HCT116 (cell line): ENCODE measurements at regions not wholly inside any gene's neighbourhood (a gene's known extent, or its start where the extent isn't known, plus 50 kb on each side); places are given as distances from the start of the nearest gene placed in this dataset.

Experiments used
- CEBPB ChIP-seq: IDR thresholded peaks from 2 replicates; pipeline ENCODE4 v1.6.1; 2012; ENCODE audit warnings: low read depth
- EGR1 ChIP-seq: IDR thresholded peaks from 2 replicates; pipeline ENCODE4 v1.6.1; 2012; ENCODE audit warnings: low read depth
- EZH2 ChIP-seq: fragments of 200-600 bp; sonication (generic); IDR thresholded peaks from 2 replicates; pipeline ENCODE4 v1.6.1; 2017; ENCODE audit warnings: antibody characterized with exemption, mixed run types
- EZH2phosphoT487 ChIP-seq: fragments of 200-600 bp; IDR thresholded peaks from 2 replicates; pipeline ENCODE4 v1.6.1; 2018; ENCODE audit warnings: antibody characterized with exemption, borderline replicate concordance
- FOSL1 ChIP-seq: IDR thresholded peaks from 2 replicates; pipeline ENCODE4 v1.6.1; 2012; ENCODE audit warnings: low read depth
- JUND ChIP-seq: IDR thresholded peaks from 2 replicates; pipeline ENCODE4 v1.6.1; 2012
- POLR2A ChIP-seq: IDR thresholded peaks from 2 replicates; pipeline ENCODE4 v1.7.0; 2011; ENCODE audit warnings: borderline replicate concordance; ENCODE audit not compliant: insufficient read depth, insufficient read length; ENCODE audit errors: extremely low read depth
- POLR2AphosphoS5 ChIP-seq: IDR thresholded peaks from 2 replicates; pipeline ENCODE4 v1.6.1; 2011; ENCODE audit warnings: mild to moderate bottlenecking, low read depth, low read length, moderate library complexity
- RAD21 ChIP-seq: IDR thresholded peaks from 2 replicates; pipeline ENCODE4 v1.6.1; 2012; ENCODE audit warnings: low read depth, mild to moderate bottlenecking
- TF ChIP-seq, protein P1 (sequence below), 3 experiments: fragments of 200-600 bp in 1 of 3; sonication (generic) in 1 of 3; IDR thresholded peaks in 2 of 3; conservative IDR thresholded peaks in 1 of 3; 2 replicates each; pipeline ENCODE4 v1.5.1; 2012 to 2017; ENCODE audit warnings: low read depth in 2 of 3, low read length in 2 of 3, antibody characterized with exemption in 1 of 3, borderline replicate concordance in 1 of 3, control low read depth in 1 of 3, mild to moderate bottlenecking in 1 of 3, mixed read lengths in 1 of 3, mixed run types in 1 of 3, moderate library complexity in 1 of 3; ENCODE audit not compliant: insufficient read depth in 1 of 3
- TF ChIP-seq, protein P2 (sequence below): IDR thresholded peaks from 2 replicates; pipeline ENCODE4 v1.6.1; 2012; ENCODE audit warnings: low read depth
- TF ChIP-seq, protein P3 (sequence below): IDR thresholded peaks from 2 replicates; pipeline ENCODE4 v1.6.1; 2012

DNA sequence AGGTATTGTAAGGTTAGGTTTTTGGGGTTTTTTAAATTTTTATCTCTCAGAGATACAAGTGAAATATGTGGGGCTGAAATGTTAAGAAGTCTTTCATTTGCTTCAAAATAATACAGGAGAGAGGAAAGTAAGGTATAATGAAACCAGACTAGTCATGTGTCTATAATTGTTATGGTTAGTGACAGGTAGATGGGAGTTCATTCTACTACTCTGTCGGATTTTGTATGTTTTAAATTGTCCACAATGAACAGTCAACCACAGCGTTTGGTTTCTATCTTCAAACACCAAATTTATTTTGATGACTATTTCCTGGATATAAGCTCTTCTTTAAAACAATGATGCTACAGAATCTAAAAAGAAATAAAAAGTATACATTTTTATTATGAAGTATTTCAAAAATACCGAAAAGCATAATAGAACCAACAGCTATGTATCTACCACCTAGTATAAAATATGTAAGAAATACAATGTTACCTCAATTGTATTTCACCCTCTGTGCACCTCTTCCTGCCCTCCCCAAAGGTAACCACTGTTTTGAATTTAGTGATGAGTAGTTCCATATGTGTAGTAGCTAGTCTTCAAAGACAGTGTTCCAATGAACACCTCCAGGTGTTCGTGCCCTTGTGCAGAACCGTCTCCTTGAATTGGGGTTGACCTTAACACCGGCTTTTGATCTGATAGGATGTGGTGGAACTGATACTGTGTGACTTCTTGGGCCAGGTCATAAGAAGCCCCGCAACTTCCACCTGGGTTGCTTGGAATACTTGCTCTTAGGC lies 74.8 kb upstream of the CDK1 start:
- TF ChIP-seq, protein P1, sequence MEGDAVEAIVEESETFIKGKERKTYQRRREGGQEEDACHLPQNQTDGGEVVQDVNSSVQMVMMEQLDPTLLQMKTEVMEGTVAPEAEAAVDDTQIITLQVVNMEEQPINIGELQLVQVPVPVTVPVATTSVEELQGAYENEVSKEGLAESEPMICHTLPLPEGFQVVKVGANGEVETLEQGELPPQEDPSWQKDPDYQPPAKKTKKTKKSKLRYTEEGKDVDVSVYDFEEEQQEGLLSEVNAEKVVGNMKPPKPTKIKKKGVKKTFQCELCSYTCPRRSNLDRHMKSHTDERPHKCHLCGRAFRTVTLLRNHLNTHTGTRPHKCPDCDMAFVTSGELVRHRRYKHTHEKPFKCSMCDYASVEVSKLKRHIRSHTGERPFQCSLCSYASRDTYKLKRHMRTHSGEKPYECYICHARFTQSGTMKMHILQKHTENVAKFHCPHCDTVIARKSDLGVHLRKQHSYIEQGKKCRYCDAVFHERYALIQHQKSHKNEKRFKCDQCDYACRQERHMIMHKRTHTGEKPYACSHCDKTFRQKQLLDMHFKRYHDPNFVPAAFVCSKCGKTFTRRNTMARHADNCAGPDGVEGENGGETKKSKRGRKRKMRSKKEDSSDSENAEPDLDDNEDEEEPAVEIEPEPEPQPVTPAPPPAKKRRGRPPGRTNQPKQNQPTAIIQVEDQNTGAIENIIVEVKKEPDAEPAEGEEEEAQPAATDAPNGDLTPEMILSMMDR (IDR thresholded peaks at IDR 0.05 in 2 of 3, conservative IDR thresholded peaks at IDR 0.05 in 1 of 3; ENCODE audit: borderline replicate concordance in 1 of 3, insufficient read depth in 1 of 3, low read depth in 2 of 3, low read length in 2 of 3), result no peak
- no peak for TF ChIP-seq EGR1
- TF ChIP-seq JUND, result no peak
- no peak for TF ChIP-seq EZH2
- TF ChIP-seq POLR2AphosphoS5, result no peak
- TF ChIP-seq, protein P2, sequence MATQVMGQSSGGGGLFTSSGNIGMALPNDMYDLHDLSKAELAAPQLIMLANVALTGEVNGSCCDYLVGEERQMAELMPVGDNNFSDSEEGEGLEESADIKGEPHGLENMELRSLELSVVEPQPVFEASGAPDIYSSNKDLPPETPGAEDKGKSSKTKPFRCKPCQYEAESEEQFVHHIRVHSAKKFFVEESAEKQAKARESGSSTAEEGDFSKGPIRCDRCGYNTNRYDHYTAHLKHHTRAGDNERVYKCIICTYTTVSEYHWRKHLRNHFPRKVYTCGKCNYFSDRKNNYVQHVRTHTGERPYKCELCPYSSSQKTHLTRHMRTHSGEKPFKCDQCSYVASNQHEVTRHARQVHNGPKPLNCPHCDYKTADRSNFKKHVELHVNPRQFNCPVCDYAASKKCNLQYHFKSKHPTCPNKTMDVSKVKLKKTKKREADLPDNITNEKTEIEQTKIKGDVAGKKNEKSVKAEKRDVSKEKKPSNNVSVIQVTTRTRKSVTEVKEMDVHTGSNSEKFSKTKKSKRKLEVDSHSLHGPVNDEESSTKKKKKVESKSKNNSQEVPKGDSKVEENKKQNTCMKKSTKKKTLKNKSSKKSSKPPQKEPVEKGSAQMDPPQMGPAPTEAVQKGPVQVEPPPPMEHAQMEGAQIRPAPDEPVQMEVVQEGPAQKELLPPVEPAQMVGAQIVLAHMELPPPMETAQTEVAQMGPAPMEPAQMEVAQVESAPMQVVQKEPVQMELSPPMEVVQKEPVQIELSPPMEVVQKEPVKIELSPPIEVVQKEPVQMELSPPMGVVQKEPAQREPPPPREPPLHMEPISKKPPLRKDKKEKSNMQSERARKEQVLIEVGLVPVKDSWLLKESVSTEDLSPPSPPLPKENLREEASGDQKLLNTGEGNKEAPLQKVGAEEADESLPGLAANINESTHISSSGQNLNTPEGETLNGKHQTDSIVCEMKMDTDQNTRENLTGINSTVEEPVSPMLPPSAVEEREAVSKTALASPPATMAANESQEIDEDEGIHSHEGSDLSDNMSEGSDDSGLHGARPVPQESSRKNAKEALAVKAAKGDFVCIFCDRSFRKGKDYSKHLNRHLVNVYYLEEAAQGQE, result no peak
- TF ChIP-seq FOSL1, result no peak
- no peak for TF ChIP-seq POLR2A
- TF ChIP-seq CEBPB, result no peak
- TF ChIP-seq RAD21, result no peak
- no peak for TF ChIP-seq EZH2phosphoT487
- TF ChIP-seq, protein P3, sequence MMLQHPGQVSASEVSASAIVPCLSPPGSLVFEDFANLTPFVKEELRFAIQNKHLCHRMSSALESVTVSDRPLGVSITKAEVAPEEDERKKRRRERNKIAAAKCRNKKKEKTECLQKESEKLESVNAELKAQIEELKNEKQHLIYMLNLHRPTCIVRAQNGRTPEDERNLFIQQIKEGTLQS, result no peak
